Liver (tissue), 3 donors: ENCODE measurements at regions not wholly inside any gene's neighbourhood (a gene's known extent, or its start where the extent isn't known, plus 50 kb on each side); places are given as distances from the start of the nearest gene placed in this dataset.

Experiments
- JUND ChIP-seq, 2 donors: IDR thresholded peaks; 2 replicates each; pipeline ENCODE4 v1.6.1; 2016; ENCODE audit warnings: antibody characterized with exemption in 2 of 2
- MAX ChIP-seq: IDR thresholded peaks from 2 replicates; pipeline ENCODE4 v1.6.1; 2016; ENCODE audit warnings: antibody characterized with exemption
- TAF1 ChIP-seq: conservative IDR thresholded peaks from 2 replicates; pipeline ENCODE4 v1.6.1; 2016; ENCODE audit warnings: antibody characterized with exemption, mild to moderate bottlenecking
- YY1 ChIP-seq: IDR thresholded peaks from 2 replicates; pipeline ENCODE4 v1.6.1; 2016; ENCODE audit warnings: antibody characterized with exemption, mild to moderate bottlenecking
- TF ChIP-seq, protein P1 (sequence below): IDR thresholded peaks from 2 replicates; pipeline ENCODE4 v1.6.1; 2016; ENCODE audit warnings: antibody characterized with exemption
- TF ChIP-seq, protein P2 (sequence below): fragments of 150-350 bp; IDR thresholded peaks from 2 replicates; pipeline ENCODE4 v1.5.1; 2017; ENCODE audit warnings: improper control_type of control experiment, low read depth, low read length; ENCODE audit not compliant: missing input control
- donor health status: healthy.
- donor health status: healthy.

DNA sequence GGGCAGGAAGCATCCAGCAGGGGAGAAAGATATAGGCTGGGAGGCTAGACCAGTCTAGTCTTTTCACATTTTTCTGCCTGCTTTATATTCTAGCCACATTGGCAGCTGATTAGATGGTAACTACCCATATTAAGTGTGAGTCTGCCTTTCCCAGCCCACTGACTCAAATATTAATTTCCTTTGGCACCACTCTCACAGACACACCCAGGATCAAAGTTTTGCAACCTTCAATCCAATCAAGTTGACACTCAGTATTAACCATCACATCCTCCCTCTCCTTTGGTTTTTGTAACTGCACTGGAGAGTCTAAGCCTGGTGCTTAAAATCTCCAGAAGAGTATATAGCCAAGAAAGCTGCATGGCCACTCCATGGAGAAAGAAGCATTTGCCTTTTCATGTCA lies 560.4 kb downstream of the GRXCR1 start:
- TF ChIP-seq, protein P1, sequence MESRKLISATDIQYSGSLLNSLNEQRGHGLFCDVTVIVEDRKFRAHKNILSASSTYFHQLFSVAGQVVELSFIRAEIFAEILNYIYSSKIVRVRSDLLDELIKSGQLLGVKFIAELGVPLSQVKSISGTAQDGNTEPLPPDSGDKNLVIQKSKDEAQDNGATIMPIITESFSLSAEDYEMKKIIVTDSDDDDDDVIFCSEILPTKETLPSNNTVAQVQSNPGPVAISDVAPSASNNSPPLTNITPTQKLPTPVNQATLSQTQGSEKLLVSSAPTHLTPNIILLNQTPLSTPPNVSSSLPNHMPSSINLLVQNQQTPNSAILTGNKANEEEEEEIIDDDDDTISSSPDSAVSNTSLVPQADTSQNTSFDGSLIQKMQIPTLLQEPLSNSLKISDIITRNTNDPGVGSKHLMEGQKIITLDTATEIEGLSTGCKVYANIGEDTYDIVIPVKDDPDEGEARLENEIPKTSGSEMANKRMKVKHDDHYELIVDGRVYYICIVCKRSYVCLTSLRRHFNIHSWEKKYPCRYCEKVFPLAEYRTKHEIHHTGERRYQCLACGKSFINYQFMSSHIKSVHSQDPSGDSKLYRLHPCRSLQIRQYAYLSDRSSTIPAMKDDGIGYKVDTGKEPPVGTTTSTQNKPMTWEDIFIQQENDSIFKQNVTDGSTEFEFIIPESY = no peak
- TF ChIP-seq, protein P2, sequence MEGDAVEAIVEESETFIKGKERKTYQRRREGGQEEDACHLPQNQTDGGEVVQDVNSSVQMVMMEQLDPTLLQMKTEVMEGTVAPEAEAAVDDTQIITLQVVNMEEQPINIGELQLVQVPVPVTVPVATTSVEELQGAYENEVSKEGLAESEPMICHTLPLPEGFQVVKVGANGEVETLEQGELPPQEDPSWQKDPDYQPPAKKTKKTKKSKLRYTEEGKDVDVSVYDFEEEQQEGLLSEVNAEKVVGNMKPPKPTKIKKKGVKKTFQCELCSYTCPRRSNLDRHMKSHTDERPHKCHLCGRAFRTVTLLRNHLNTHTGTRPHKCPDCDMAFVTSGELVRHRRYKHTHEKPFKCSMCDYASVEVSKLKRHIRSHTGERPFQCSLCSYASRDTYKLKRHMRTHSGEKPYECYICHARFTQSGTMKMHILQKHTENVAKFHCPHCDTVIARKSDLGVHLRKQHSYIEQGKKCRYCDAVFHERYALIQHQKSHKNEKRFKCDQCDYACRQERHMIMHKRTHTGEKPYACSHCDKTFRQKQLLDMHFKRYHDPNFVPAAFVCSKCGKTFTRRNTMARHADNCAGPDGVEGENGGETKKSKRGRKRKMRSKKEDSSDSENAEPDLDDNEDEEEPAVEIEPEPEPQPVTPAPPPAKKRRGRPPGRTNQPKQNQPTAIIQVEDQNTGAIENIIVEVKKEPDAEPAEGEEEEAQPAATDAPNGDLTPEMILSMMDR = no peak
- no peak for TF ChIP-seq JUND (IDR thresholded peaks at IDR 0.05)
- TF ChIP-seq MAX = no peak
- TF ChIP-seq YY1 = no peak
- no peak for TF ChIP-seq TAF1
